ENCODE measurements at regions not wholly inside any gene's neighbourhood (a gene's known extent, or its start where the extent isn't known, plus 50 kb on each side); places are given as distances from the start of the nearest gene placed in this dataset.

DNA sequence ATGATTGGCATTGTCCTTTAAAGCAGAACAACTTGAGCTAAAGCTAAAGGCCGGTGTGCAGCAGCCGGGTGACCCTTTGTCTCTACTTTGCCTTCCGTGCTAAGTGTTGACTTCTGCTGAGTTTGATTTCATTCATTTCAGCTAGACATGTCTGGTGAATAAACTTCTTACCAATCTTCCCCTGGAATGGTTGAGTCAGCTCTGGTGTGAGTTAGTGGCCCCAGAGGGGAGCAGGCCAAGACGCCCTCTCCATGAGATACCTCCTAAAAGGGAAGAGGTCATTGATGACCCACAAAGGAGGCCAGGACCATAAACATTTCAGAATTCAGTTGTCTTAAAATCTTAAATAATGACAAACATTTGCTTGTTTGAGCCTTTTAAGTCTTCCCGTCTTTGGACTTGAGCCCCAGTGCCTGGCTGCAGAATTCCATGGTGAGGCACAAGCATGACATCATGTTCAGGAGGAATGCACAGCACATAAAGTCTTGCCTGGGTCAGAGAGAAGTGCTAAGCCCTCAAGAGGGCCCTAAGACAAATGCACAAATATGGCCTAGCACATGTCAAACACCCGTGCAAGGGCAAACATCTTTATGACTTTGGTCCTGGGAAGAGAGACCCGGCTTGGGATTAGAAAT is 96.3 kb upstream of the NEDD9 start:
- TF ChIP-seq, protein P1, sequence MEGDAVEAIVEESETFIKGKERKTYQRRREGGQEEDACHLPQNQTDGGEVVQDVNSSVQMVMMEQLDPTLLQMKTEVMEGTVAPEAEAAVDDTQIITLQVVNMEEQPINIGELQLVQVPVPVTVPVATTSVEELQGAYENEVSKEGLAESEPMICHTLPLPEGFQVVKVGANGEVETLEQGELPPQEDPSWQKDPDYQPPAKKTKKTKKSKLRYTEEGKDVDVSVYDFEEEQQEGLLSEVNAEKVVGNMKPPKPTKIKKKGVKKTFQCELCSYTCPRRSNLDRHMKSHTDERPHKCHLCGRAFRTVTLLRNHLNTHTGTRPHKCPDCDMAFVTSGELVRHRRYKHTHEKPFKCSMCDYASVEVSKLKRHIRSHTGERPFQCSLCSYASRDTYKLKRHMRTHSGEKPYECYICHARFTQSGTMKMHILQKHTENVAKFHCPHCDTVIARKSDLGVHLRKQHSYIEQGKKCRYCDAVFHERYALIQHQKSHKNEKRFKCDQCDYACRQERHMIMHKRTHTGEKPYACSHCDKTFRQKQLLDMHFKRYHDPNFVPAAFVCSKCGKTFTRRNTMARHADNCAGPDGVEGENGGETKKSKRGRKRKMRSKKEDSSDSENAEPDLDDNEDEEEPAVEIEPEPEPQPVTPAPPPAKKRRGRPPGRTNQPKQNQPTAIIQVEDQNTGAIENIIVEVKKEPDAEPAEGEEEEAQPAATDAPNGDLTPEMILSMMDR (IDR thresholded peaks at IDR 0.05; ENCODE audit: borderline replicate concordance, extremely low read depth, low read length, poor library complexity, severe bottlenecking): no peak
- no peak for TF ChIP-seq EZH2 (IDR thresholded peaks at IDR 0.05; ENCODE audit: borderline replicate concordance, low read depth, low read length, severe bottlenecking)
